ENCODE measurements at regions not wholly inside any gene's neighbourhood (a gene's known extent, or its start where the extent isn't known, plus 50 kb on each side); places are given as distances from the start of the nearest gene placed in this dataset.

DNA sequence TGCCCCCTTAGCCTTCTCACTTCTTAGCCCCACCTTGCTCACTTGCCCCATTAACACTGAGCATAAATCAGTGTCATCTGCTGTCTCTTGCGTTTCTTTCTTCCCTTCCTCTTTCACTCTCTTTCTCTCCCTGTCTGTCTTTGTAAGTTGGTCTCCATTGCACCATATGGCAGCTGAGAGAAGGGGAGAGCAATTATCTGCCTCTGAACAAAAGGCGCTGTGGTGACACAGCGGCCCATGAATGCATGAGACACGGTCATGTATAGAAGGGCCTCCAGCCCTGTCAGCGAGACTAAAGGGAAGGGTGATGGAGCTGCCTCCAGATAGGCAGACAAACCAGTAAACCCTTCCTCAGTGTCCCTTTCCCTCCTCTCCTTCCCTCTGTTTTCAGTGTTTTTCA, 88.8 kb upstream of the PCDH18 start:
- DNase-seq: no peak

GRCh38 chr4:137614491-137614890, 82.2 kb upstream of the PCDH18 start:
- no peak for DNase-seq

DNA sequence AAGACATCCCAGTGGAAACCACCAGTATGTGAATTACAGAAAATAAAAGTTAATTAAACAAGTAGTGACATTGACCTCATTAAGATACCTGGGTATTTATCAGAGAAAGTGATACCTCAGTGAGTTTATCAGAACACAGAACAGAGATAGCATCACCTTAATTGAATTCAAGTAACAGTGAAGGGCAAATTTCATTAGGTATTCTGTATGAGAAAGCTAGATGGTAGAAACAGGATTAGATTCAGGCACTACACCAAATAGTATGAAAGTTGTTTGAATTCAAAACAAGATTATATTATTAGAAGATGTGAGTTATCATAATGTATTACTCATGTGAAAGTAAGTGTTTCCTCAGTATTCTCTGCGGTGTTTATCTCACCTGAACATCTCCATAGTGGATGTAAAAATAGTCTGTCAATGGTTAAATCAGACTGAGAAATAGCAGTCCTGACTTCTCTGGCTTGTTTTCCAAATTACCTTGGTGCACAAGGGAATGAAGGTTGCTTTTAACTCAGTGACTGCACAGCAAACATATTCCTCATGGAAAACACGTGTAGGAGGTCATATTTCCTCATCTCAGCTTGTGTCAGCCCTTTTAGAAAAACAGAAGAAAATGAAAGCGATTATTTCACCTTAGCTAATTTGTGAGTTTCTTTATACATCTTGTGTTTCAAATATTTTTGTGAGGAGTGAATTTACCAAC, 79.9 kb upstream of the PCDH18 start:
- DNase-seq: no peak

DNA sequence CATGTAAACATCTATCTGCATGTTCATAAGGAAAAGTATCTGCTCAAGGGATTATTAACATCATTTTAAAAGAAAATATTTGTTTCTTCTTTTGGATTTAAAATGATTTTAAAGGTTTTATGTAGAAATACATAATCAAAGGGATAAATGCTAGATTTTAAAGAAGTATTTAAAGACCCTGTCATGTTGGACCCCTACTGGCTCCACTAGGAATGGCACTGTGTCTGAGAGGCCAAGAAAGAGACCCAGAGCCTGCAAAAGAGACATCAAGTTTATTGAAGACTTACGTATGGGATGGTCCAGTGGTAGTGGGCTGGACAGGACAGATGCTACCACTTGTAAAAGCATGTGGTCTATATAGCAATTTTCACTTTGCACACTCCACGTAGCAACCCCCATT, 78.7 kb upstream of the PCDH18 start:
- DNase-seq: no peak

DNA sequence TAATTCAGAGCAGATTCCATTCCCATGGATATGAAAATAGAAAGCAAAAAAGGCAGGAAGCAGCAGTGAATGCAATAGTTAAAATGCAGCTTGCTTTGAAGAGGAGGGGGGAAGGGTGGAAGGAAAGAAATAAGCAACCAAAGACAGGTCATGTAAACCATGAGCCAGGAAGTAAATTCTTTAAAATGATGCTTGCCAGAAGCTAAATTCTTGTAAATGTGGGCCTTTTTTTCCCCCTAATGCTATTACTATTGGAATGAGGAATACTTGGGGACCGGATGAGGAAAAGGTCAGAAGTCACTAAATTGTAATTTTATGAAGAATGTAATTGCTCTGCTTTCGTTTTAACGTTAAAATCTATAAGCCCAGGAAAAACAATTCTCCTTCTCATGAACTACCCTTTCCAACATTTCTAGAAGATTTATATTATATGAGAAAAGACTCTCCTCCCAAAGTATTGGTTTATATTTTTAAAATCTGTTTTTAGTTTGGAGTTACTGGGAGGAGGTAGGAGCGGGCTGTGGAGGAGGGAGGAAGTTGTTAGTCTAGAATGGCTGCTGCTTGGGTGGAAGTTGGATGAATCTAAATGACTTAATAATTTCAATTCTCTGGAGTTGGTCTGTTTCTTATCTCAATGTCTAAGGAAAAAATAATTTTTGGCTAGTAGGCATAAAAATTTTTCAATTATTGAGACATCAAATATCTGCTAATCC, 77.6 kb upstream of the PCDH18 start:
- DNase-seq: no peak

DNA sequence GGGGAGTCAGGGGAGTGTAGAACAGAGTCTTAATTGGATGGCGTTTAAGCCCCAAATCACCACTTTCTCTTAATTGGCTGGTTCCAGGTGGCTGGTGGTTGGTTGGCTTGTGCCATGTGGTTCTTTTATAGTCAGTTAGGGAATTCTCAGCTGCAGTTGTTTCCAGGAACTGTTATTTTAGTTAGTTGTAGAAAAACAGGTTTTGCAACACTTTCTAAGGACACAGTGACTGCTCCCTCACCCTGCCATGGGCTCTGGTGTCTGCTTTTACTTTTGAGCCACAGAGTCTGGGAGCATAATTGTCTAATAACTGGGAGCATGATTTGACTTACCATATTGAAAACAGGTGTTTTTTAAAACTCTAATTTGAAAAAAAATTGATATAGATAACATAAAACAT, 75.8 kb upstream of the PCDH18 start:
- no peak for DNase-seq

GRCh38 chr4:137602436-137602835, 70.1 kb upstream of the PCDH18 start:
- no peak for DNase-seq

GRCh38 chr4:137601934-137602333, 69.6 kb upstream of the PCDH18 start:
- no peak for DNase-seq

DNA sequence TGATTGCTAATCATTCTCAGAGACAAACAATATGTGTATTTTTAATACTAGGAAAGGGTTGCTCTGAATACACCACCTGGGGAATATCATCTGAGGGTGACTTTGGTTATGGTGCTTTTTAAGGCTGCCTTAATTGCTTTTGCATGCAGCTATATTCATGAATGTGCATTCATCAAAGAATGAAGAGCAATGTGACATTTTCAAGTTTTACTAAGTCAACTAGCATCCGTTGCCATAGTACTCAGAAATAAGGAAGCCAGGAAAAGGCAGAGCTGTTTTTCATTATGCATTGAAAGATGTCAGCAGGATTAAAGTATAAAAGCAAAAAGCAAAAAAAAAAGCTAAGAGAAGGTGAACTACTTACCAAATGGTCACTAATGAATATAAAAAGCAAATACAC, 67.4 kb upstream of the PCDH18 start:
- DNase-seq: no peak

DNA sequence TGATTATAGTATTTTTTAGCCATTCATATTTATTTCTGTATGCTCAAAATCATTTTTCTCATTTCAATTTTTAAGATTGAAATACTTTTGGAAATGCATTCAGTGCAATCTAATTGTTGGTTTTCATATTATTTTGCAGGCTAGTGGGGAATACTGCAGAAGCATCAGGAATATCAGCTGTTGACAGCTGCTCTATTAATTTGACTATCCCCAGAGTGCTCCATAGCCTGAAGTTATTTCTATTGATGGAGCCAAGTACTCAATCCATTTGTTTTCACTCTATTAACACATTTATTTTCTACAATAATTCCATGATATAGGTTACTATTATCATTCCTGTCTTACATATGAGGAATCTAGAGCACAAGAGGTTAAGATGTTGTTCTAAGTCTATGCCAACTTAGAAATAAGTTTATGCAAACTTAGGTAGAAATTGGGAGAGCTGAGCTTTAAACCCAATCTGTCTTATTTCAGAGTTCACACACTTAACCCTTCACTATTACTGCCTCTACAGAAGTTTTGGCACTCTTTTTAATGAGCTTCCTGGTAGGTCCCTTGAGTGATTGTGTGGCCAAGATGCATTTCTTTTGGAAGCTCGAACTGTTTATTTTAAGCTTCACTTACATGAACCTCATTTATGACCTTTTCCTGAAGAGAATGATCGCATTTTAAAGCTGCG, 65.6 kb upstream of the PCDH18 start:
- no peak for DNase-seq

DNA sequence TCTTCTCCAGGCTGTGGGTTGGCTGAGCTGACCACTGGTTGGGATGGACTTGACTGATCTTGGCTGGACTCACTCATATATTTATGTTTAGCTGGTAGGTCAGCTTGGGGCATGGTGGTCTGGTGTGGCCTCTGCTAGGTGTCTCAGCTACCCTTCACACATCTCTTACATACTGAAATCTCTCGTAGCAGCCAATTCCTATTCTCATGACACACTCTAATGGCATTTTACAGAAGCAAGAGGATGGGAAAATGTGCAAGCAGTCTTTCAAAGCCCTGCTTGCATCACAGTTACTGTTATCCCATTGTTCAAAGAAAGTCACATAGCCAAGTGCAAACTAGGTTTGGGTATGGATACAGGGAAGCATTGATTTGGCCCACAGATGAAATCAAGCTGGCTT, 55.5 kb upstream of the PCDH18 start:
- DNase-seq: no peak

DNA sequence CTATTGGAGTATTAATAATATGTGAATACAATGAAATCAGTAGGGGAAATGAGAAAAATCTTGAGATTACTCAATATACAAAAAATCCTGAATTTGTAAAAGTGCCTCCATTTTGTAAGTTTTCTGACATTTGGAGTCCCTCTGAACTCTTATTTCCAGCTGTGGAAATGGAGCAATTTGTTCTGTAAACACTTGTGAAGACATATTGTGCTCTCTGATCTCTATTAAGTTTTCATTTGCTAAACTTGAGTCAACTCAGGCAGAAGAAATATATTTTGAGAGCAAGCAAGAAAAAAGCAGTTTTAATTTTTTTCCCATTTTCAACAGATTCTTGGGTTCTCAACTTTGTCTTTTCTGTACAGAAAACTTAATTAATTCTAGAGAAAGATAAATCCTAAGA, 51.4 kb upstream of the PCDH18 start:
- DNase-seq: no peak

Data from COR-L47 (cell line).